WTC11 (cell line): ENCODE measurements at regions not wholly inside any gene's neighbourhood (a gene's known extent, or its start where the extent isn't known, plus 50 kb on each side); places are given as distances from the start of the nearest gene placed in this dataset.

Experiments
- ATAC-seq: fragments of 200-7000 bp; cut with Tn5 transposase; 2 replicates; pipeline ENCODE4 v1.10.0; 2021; ENCODE audit warnings: mild to moderate bottlenecking, moderate library complexity
- CTCF ChIA-PET: fragments of 300-600 bp; sonication (Branson Sonifier 250); formaldehyde crosslinking; loops from one replicate; lab custom pipeline; 2021; ENCODE audit warnings: antibody characterized with exemption; lab: Charles Lee
- POLR2A ChIA-PET: fragments of 350-600 bp; sonication (Branson Sonifier 250); formaldehyde crosslinking; loops from one replicate; lab custom pipeline; 2021; ENCODE audit warnings: antibody characterized with exemption; lab: Charles Lee
- DNase-seq: peaks from one replicate; pipeline ENCODE4 v3.0.0; 2021; ENCODE audit warnings: low spot score
- H3K27ac Mint-ChIP-seq: 2 replicates; pipeline ENCODE4 v1.8.0; 2021; ENCODE audit warnings: mixed read lengths
- H3K27me3 Mint-ChIP-seq: 2 replicates; pipeline ENCODE4 v1.8.0; 2021; ENCODE audit warnings: low read depth, mild to moderate bottlenecking, moderate library complexity, mixed read lengths
- H3K36me3 Mint-ChIP-seq: 2 replicates; pipeline ENCODE4 v1.8.0; 2021; ENCODE audit warnings: mixed read lengths
- H3K4me1 Mint-ChIP-seq: 2 replicates; pipeline ENCODE4 v1.8.0; 2022; ENCODE audit warnings: mixed read lengths
- H3K4me3 Mint-ChIP-seq: 2 replicates; pipeline ENCODE4 v1.8.0; 2021; ENCODE audit warnings: mild to moderate bottlenecking, moderate library complexity, mixed read lengths
- H3K9me3 Mint-ChIP-seq: 2 replicates; pipeline ENCODE4 v1.8.0; 2021; ENCODE audit warnings: mixed read lengths
- AR ChIP-seq: fragments of 250-450 bp; sonication (Bioruptor Pico); IDR thresholded peaks from 2 replicates; pipeline ENCODE4 v1.9.0; 2021; ENCODE audit warnings: mild to moderate bottlenecking
- ATF3 ChIP-seq: sonication (generic); formaldehyde crosslinking; conservative IDR thresholded peaks from 2 replicates; pipeline ENCODE4 v1.8.1; 2022; ENCODE audit warnings: mild to moderate bottlenecking, missing genetic modification reagents
- CREB1 ChIP-seq: sonication (generic); formaldehyde crosslinking; IDR thresholded peaks from 2 replicates; pipeline ENCODE4 v1.8.0; 2023; ENCODE audit warnings: mild to moderate bottlenecking, missing genetic modification reagents
- E2F4 ChIP-seq: sonication (generic); formaldehyde crosslinking; IDR thresholded peaks from 2 replicates; pipeline ENCODE4 v1.8.1; 2022; ENCODE audit warnings: low read depth, mild to moderate bottlenecking, moderate library complexity, missing genetic modification reagents, borderline replicate concordance
- E2F5 ChIP-seq: sonication (generic); formaldehyde crosslinking; IDR thresholded peaks from 2 replicates; pipeline ENCODE4 v1.8.1; 2022; ENCODE audit warnings: mild to moderate bottlenecking, moderate library complexity, missing genetic modification reagents
- FOXP1 ChIP-seq: sonication (generic); formaldehyde crosslinking; IDR thresholded peaks from 2 replicates; pipeline ENCODE4 v1.8.0; 2022; ENCODE audit warnings: missing genetic modification reagents, mild to moderate bottlenecking, moderate library complexity, borderline replicate concordance
- IRF1 ChIP-seq: sonication (generic); formaldehyde crosslinking; IDR thresholded peaks from 2 replicates; pipeline ENCODE4 v1.8.0; 2023; ENCODE audit warnings: missing genetic modification reagents
- NFYB ChIP-seq: sonication (generic); formaldehyde crosslinking; conservative IDR thresholded peaks from 2 replicates; pipeline ENCODE4 v1.8.0; 2022; ENCODE audit warnings: low read depth, missing genetic modification reagents
- RORB ChIP-seq: fragments of 250-450 bp; sonication (Bioruptor Pico); IDR thresholded peaks from 2 replicates; pipeline ENCODE4 v1.9.0; 2021; ENCODE audit warnings: mild to moderate bottlenecking
- SMAD4 ChIP-seq: sonication (generic); formaldehyde crosslinking; IDR thresholded peaks from 2 replicates; pipeline ENCODE4 v1.8.0; 2022; ENCODE audit warnings: mild to moderate bottlenecking, missing genetic modification reagents
- SOX15 ChIP-seq: fragments of 250-450 bp; sonication (Bioruptor Pico); IDR thresholded peaks from 2 replicates; pipeline ENCODE4 v1.9.0; 2021; ENCODE audit warnings: mild to moderate bottlenecking
- TP53 ChIP-seq: sonication (generic); formaldehyde crosslinking; IDR thresholded peaks from 2 replicates; pipeline ENCODE4 v1.8.1; 2023; ENCODE audit warnings: mild to moderate bottlenecking, missing genetic modification reagents
- USF1 ChIP-seq: sonication (generic); formaldehyde crosslinking; IDR thresholded peaks from 2 replicates; pipeline ENCODE4 v1.8.0; 2022; ENCODE audit warnings: mild to moderate bottlenecking, missing genetic modification reagents
- ZNF138 ChIP-seq: sonication (generic); formaldehyde crosslinking; conservative IDR thresholded peaks from 2 replicates; pipeline ENCODE4 v1.8.1; 2022; ENCODE audit warnings: mild to moderate bottlenecking, moderate library complexity, missing genetic modification reagents
- ZSCAN18 ChIP-seq: fragments of 250-450 bp; sonication (Bioruptor Pico); IDR thresholded peaks from 2 replicates; pipeline ENCODE4 v2.1.2; 2022; ENCODE audit warnings: mild to moderate bottlenecking, moderate library complexity

- TF ChIP-seq ZNF138 (CRISPR knock-in tag) = no peak
- no peak for TF ChIP-seq CREB1 (CRISPR knock-in tag)
- H3K27me3 Mint-ChIP-seq = no peaks in the 10 kb centered on the region
- DNase-seq (no peak), ATAC-seq (no peak)
- no peak overlapping the region for H3K4me3 Mint-ChIP-seq
- 0 out of 2 replicates have a peak, but pooled peaks cover 3% of the 10 kb centered on the region for H3K9me3 Mint-ChIP-seq
- H3K36me3 Mint-ChIP-seq = no peaks in the 10 kb centered on the region
- ChIA-PET POLR2A (no interaction called here), CTCF (interaction anchor here (1.1 kb wide), 1 partner anchor 11 kb away, joined by 4 read pairs; no protein-coding TSS in a partner anchor)
- no peak overlapping the region for H3K27ac Mint-ChIP-seq
- peaks cover 15% of the 10 kb centered on the region for H3K4me1 Mint-ChIP-seq
Measured at GRCh38 chr12:88982694-88983093, 369.6 kb downstream of the DUSP6 start.

- Mint-ChIP-seq H3K4me1 (no peaks in the 10 kb centered on the region), H3K36me3 (no peaks in the 10 kb centered on the region), H3K27ac (no peak overlapping the region), H3K4me3 (no peak overlapping the region), H3K27me3 (no peaks in the 10 kb centered on the region), H3K9me3 (no peaks in the 10 kb centered on the region)
- no peak for TF ChIP-seq TP53 (CRISPR knock-in tag)
- no peak for TF ChIP-seq SMAD4 (CRISPR knock-in tag)
- TF ChIP-seq E2F4 (CRISPR knock-in tag) = no peak
- TF ChIP-seq RORB = no peak
- TF ChIP-seq FOXP1 (CRISPR knock-in tag) = no peak
- TF ChIP-seq AR (CRISPR knock-in tag) = no peak
- TF ChIP-seq ZSCAN18 = no peak
- TF ChIP-seq E2F5 (CRISPR knock-in tag) = no peak
- no peak for TF ChIP-seq ATF3 (CRISPR knock-in tag)
- no peak for TF ChIP-seq SOX15 (CRISPR knock-in tag)
- TF ChIP-seq NFYB = no peak
- no peak for TF ChIP-seq IRF1 (CRISPR knock-in tag)
- no peak for TF ChIP-seq USF1 (CRISPR knock-in tag)
- ATAC-seq = no peak
- CTCF ChIA-PET = no interaction called here
- POLR2A ChIA-PET = no interaction called here
- no peak for DNase-seq
Measured at GRCh38 chr12:88977115-88977514, 375.2 kb downstream of the DUSP6 start.
